Endothelial cell of umbilical vein (primary cell): ENCODE measurements at regions not wholly inside any gene's neighbourhood (a gene's known extent, or its start where the extent isn't known, plus 50 kb on each side); places are given as distances from the start of the nearest gene placed in this dataset.

Experiments used
- BruUV-seq: library from RNA; stranded (reverse); fragments of 400-500 nt; replicated peaks from 2 replicates; lab custom pipeline; 2021; lab: Mats Ljungman, UMichigan
- CTCF ChIA-PET: fragments of 300-600, 350-600 bp; sonication (Branson Sonifier 250); formaldehyde crosslinking; loops from one replicate; lab custom pipeline; 2021; ENCODE audit warnings: antibody characterized with exemption, inconsistent platforms; lab: Charles Lee
- POLR2A ChIA-PET: fragments of 300-600, 350-600 bp; sonication (Branson Sonifier 250); formaldehyde crosslinking; loops from one replicate; lab custom pipeline; 2021; ENCODE audit warnings: antibody characterized with exemption, inconsistent platforms; lab: Charles Lee
- DNase-seq: peaks from one replicate; pipeline ENCODE4 v3.0.0-alpha.2; 2011; ENCODE audit warnings: low read depth, low spot score
- FAIRE-seq: peaks from 2 replicates; lab custom pipeline; 2011; peaks lifted over from hg19 to GRCh38; lab: Jason Lieb, UNC
- H2AFZ ChIP-seq: 2 replicates; pipeline ENCODE4 v1.6.0; 2012; ENCODE audit warnings: low read depth, low read length, control low read depth, inconsistent platforms
- H3K27ac ChIP-seq: 2 replicates; pipeline ENCODE4 v1.5.1; 2011; ENCODE audit warnings: low read depth, mild to moderate bottlenecking, control low read depth, low read length, moderate library complexity; ENCODE audit not compliant: insufficient read depth
- H3K27me3 ChIP-seq, 2 experiments: 2 replicates each; pipeline versions ENCODE4 v1.6.0 to v1.6.1; 2011; ENCODE audit warnings: low read length in 2 of 2, mixed read lengths in 1 of 2; ENCODE audit not compliant: control insufficient read depth in 2 of 2, insufficient read depth in 2 of 2
- H3K36me3 ChIP-seq, 2 experiments: 2 replicates in 1 of 2; 3 replicates in 1 of 2; pipeline ENCODE4 v1.5.1; 2011; ENCODE audit warnings: low read length in 2 of 2, mild to moderate bottlenecking in 1 of 2, moderate library complexity in 1 of 2; ENCODE audit not compliant: control insufficient read depth in 2 of 2, insufficient read depth in 2 of 2; ENCODE audit errors: extremely low read depth in 1 of 2
- H3K4me1 ChIP-seq: 3 replicates; pipeline ENCODE4 v1.5.1; 2011; ENCODE audit warnings: mild to moderate bottlenecking, low read length; ENCODE audit not compliant: control insufficient read depth, insufficient read depth; ENCODE audit errors: extremely low read depth
- H3K4me2 ChIP-seq: 2 replicates; pipeline ENCODE4 v1.6.1; 2011; ENCODE audit warnings: low read length, control low read depth, mixed read lengths; ENCODE audit not compliant: insufficient read depth
- H3K4me3 ChIP-seq, 3 experiments: fragments of 200-600 bp in 1 of 3; sonication (generic), shearing (Covaris generic) in 1 of 3; replicated peaks in 1 of 3; 2 replicates each; pipeline ENCODE4 v1.5.1; 2011 to 2016; ENCODE audit warnings: control low read depth in 3 of 3, low read length in 3 of 3, mild to moderate bottlenecking in 2 of 3, inconsistent platforms in 1 of 3, low read depth in 1 of 3, moderate library complexity in 1 of 3; ENCODE audit not compliant: insufficient read depth in 1 of 3
- H3K79me2 ChIP-seq: 2 replicates; pipeline ENCODE4 v1.6.0; 2012; ENCODE audit warnings: low read length, inconsistent platforms; ENCODE audit not compliant: control insufficient read depth, insufficient read depth
- H3K9ac ChIP-seq: replicated peaks from 2 replicates; pipeline ENCODE3; 2011; ENCODE audit warnings: low read length, control low read depth; ENCODE audit not compliant: insufficient read depth; ENCODE audit errors: extremely low read depth
- H3K9me1 ChIP-seq: replicated peaks from 3 replicates; pipeline ENCODE4 v1.6.0; 2011; ENCODE audit warnings: mild to moderate bottlenecking, low read length; ENCODE audit not compliant: control insufficient read depth, insufficient read depth; ENCODE audit errors: extremely low read depth
- H3K9me3 ChIP-seq: replicated peaks from 2 replicates; pipeline ENCODE4 v1.5.1; 2012; ENCODE audit warnings: low read length, inconsistent platforms; ENCODE audit not compliant: control insufficient read depth, insufficient read depth
- H4K20me1 ChIP-seq: replicated peaks from 2 replicates; pipeline ENCODE3; 2011; ENCODE audit warnings: mild to moderate bottlenecking, low read length; ENCODE audit not compliant: control insufficient read depth, insufficient read depth; ENCODE audit errors: extremely low read depth
- EZH2 ChIP-seq: IDR thresholded peaks from 2 replicates; pipeline ENCODE4 v1.6.1; 2012; ENCODE audit warnings: borderline replicate concordance, low read depth, mild to moderate bottlenecking, moderate library complexity, low read length, inconsistent platforms; ENCODE audit not compliant: severe bottlenecking
- FOS ChIP-seq: IDR thresholded peaks from 2 replicates; pipeline ENCODE4 v1.6.1; 2011; ENCODE audit warnings: mild to moderate bottlenecking, low read length, moderate library complexity, borderline replicate concordance; ENCODE audit not compliant: insufficient read depth
- GATA2 ChIP-seq: IDR thresholded peaks from 2 replicates; pipeline ENCODE4 v1.7.0; 2011; ENCODE audit warnings: low read depth, mild to moderate bottlenecking, moderate library complexity, mixed read lengths, low read length; ENCODE audit not compliant: insufficient read length, insufficient read depth
- MYC ChIP-seq: IDR thresholded peaks from one replicate; pipeline ENCODE4 v1.6.1; 2011; ENCODE audit warnings: mild to moderate bottlenecking, low read depth, low read length
- POLR2A ChIP-seq: IDR thresholded peaks from 2 replicates; pipeline ENCODE4 v1.6.1; 2012; ENCODE audit warnings: low read depth, mild to moderate bottlenecking, control low read depth, low read length
- POLR2AphosphoS5 ChIP-seq: IDR thresholded peaks from 2 replicates; pipeline ENCODE4 v1.6.1; 2012; ENCODE audit warnings: low read depth, mild to moderate bottlenecking, control low read depth, low read length, moderate library complexity; ENCODE audit not compliant: insufficient read depth
- dilution Hi-C: fragments of 300-500 bp; cut with MboI; formaldehyde crosslinking; loops from one replicate; pipeline ENCODE4 v1.15.0; 2019; ENCODE audit warnings: low sequenced_read_pairs; ENCODE audit not compliant: extremely low pct_ligation_motif_present
- intact Hi-C: fragments of 100-400 bp; cut with micrococcal nuclease; formaldehyde crosslinking; loops from one replicate; pipeline ENCODE4 v1.10.0; 2022
- TF ChIP-seq, protein P1 (sequence below), 2 donors: IDR thresholded peaks; 1 replicate in 1 of 2; 2 replicates in 1 of 2; pipeline ENCODE4 v1.5.1; 2011; ENCODE audit warnings: low read length in 2 of 2, mild to moderate bottlenecking in 2 of 2, moderate library complexity in 2 of 2, control low read depth in 1 of 2, inconsistent platforms in 1 of 2, low read depth in 1 of 2; ENCODE audit not compliant: insufficient read depth in 1 of 2; ENCODE audit errors: extremely low read depth in 1 of 2

DNA sequence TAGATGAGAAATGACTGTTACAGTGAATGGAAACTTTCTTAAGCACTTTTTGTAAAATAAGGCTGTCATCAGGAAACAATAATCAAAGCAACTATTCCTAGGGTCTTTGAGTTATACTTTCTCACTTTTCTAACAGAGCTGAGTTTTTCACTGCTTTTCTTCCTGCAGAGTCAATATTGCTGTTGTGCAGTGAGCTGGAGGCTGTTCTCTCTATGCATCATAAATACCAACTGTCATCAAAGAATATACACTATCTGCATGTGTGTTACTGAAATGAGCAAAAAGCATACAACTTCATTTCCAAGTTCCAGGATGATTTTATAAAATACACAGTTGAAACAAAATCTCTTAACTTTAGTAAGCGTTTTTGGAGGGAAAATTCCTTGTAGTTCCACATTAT lies 110.4 kb upstream of the CPSF6 start:
- Histone ChIP-seq H3K79me2 (no peaks in the 10 kb centered on the region), H3K27me3 (peaks cover 0 to 2% of the 10 kb centered on the region in 2 experiments), H3K4me1 (no peaks in the 10 kb centered on the region), H2AFZ (no peak overlapping the region), H3K9me1 (no peaks in the 10 kb centered on the region), H3K9ac (no peak overlapping the region), H4K20me1 (no peaks in the 10 kb centered on the region), H3K36me3 (no peaks in the 10 kb centered on the region), H3K27ac (no peak overlapping the region), H3K4me2 (no peak overlapping the region), H3K4me3 (no peak overlapping the region), H3K9me3 (no peaks in the 10 kb centered on the region)
- intact Hi-C loops (no loop called here), dilution Hi-C loops (no loop called here)
- POLR2A ChIA-PET = no interaction called here
- CTCF ChIA-PET = interaction anchor here (1.9 kb wide), 1 partner anchor 26 kb away, joined by 5 read pairs; no protein-coding TSS in a partner anchor
- no peak for FAIRE-seq
- no TSS peak for BruUV-seq
- DNase-seq = no peak
- no peak for TF ChIP-seq EZH2
- no peak for TF ChIP-seq GATA2
- TF ChIP-seq MYC = no peak
- TF ChIP-seq POLR2A = no peak
- TF ChIP-seq POLR2AphosphoS5 = no peak
- TF ChIP-seq, protein P1, sequence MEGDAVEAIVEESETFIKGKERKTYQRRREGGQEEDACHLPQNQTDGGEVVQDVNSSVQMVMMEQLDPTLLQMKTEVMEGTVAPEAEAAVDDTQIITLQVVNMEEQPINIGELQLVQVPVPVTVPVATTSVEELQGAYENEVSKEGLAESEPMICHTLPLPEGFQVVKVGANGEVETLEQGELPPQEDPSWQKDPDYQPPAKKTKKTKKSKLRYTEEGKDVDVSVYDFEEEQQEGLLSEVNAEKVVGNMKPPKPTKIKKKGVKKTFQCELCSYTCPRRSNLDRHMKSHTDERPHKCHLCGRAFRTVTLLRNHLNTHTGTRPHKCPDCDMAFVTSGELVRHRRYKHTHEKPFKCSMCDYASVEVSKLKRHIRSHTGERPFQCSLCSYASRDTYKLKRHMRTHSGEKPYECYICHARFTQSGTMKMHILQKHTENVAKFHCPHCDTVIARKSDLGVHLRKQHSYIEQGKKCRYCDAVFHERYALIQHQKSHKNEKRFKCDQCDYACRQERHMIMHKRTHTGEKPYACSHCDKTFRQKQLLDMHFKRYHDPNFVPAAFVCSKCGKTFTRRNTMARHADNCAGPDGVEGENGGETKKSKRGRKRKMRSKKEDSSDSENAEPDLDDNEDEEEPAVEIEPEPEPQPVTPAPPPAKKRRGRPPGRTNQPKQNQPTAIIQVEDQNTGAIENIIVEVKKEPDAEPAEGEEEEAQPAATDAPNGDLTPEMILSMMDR (IDR thresholded peaks at IDR 0.05; ENCODE audit: extremely low read depth in 1 of 2, insufficient read depth in 1 of 2, low read depth in 1 of 2, low read length in 2 of 2) = no peak

DNA sequence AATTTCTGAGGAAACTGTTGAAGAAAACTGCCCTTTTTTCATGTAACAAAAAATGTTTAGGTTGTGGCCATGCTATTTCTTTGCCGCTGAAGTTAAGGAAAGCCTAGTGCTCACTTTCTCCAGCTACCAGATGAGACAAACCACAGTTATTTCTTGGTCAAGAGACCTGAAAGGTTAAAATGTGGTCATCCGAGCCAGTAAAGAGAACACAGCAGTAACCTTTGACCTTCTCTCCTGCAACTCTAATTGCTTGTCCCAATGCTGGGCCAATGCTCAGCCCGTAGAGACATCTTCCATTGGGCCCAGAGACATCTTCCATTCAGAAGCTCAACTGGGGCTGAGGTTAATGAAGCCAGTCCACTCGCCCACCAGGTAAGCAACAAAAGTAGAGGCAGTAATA lies 109.8 kb upstream of the CPSF6 start:
- Histone ChIP-seq H3K9me3 (no peaks in the 10 kb centered on the region), H3K9me1 (no peaks in the 10 kb centered on the region), H4K20me1 (no peaks in the 10 kb centered on the region), H3K36me3 (no peaks in the 10 kb centered on the region), H2AFZ (no peak overlapping the region), H3K79me2 (no peaks in the 10 kb centered on the region), H3K27ac (no peak overlapping the region), H3K4me2 (no peak overlapping the region), H3K27me3 (peaks cover 0 to 2% of the 10 kb centered on the region in 2 experiments), H3K9ac (no peak overlapping the region), H3K4me1 (no peaks in the 10 kb centered on the region), H3K4me3 (no peak overlapping the region)
- TF ChIP-seq POLR2AphosphoS5 = no peak
- TF ChIP-seq FOS = no peak
- no peak for DNase-seq
- CTCF ChIA-PET = no interaction called here
- intact Hi-C loops (no loop called here), dilution Hi-C loops (no loop called here)
- no TSS peak for BruUV-seq
- no peak for FAIRE-seq
- POLR2A ChIA-PET = no interaction called here
